ENCODE measurements at regions not wholly inside any gene's neighbourhood (a gene's known extent, or its start where the extent isn't known, plus 50 kb on each side); places are given as distances from the start of the nearest gene placed in this dataset.

DNA sequence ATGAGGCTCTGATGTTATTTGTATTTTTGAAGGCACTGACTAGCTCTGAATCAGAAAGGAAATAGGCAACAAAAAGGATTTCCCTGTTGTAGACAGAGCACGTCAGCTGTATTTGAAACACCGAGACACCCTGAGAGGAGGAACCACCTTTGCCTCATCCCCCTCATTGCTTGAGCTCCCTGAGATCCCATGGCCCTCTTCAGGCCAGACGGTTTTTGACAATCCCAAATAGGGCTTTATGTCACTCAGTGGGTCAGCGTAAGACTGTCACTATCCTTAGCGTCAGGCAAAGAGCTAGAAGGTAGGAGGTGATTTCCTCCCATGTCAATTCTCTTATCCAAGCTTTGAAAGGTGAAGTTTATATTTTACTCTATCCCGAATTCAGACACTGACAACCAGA, 254.3 kb downstream of the ZNF621 start:
- Histone ChIP-seq H3K9me3 (ENCODE audit: control insufficient read depth, insufficient read depth, low read length) (no peaks in the 10 kb centered on the region), H3K36me3 (ENCODE audit: control insufficient read depth, insufficient read depth, low read length) (no peaks in the 10 kb centered on the region), H3K4me3 (ENCODE audit: low read length) (no peak overlapping the region), H3K27me3 (ENCODE audit: control insufficient read depth, insufficient read depth, low read length) (no peaks in the 10 kb centered on the region), H3K27ac (ENCODE audit: low read length) (no peak overlapping the region), H3K4me1 (ENCODE audit: control insufficient read depth, insufficient read depth, low read length) (no peaks in the 10 kb centered on the region)
- Mint-ChIP-seq H3K4me3 (no peak overlapping the region), H3K27ac (no peak overlapping the region), H3K4me1 (no peaks in the 10 kb centered on the region), H3K9me3 (no peaks in the 10 kb centered on the region), H3K36me3 (no peaks in the 10 kb centered on the region), H3K27me3 (ENCODE audit: low read depth in 2 of 2) (peaks cover 5 to 6% of the 10 kb centered on the region in 2 donors)
- TF ChIP-seq, protein P1, sequence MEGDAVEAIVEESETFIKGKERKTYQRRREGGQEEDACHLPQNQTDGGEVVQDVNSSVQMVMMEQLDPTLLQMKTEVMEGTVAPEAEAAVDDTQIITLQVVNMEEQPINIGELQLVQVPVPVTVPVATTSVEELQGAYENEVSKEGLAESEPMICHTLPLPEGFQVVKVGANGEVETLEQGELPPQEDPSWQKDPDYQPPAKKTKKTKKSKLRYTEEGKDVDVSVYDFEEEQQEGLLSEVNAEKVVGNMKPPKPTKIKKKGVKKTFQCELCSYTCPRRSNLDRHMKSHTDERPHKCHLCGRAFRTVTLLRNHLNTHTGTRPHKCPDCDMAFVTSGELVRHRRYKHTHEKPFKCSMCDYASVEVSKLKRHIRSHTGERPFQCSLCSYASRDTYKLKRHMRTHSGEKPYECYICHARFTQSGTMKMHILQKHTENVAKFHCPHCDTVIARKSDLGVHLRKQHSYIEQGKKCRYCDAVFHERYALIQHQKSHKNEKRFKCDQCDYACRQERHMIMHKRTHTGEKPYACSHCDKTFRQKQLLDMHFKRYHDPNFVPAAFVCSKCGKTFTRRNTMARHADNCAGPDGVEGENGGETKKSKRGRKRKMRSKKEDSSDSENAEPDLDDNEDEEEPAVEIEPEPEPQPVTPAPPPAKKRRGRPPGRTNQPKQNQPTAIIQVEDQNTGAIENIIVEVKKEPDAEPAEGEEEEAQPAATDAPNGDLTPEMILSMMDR (IDR thresholded peaks at IDR 0.05) = no peak
- intact Hi-C loops (cut with micrococcal nuclease) = no loop called here
- no peak for ATAC-seq
- 87% methylated on average over 6 of the region's 6 CpGs for WGBS (ENCODE audit: insufficient coverage)
- DNase-seq = no peak

DNA sequence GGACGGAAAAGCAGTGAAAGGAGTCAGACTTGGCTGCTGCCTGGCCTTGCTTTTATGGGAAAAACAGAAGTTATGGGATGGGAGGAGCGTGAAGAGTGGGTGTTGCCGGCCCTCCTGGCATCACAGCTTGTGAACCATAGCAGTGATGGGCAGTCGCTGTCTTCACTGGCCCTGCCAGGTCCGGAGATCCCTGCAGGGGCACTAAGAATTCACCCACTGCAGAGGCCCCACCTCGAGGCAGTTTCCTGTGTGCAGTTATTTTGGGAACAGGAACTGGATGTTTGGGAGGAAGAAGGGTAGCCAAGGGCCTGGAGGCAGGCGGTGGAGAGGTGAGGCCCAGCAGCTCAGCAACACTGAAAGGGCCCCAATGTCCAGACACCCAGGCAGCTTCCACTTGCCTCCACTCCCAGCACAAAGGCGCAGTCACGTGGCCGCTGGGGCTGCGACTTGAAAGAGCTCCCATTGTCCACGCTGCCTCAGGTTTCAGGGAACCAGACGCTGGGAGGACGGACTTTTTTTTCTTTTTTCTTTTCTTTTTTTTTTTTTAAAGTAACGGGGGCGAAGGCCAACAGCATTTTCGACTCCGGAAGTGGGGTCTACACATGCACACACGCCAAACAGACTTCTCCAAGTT, 255.6 kb downstream of the ZNF621 start:
- no peak for DNase-seq
- H3K9me3 ChIP-seq (ENCODE audit: control insufficient read depth, insufficient read depth, low read length) = no peaks in the 10 kb centered on the region
- H3K4me1 Mint-ChIP-seq = no peaks in the 10 kb centered on the region
- peaks cover 0 to under 1% of the 10 kb centered on the region in 2 donors for H3K9me3 Mint-ChIP-seq
- no peaks in the 10 kb centered on the region for H3K36me3 Mint-ChIP-seq
- H3K4me1 ChIP-seq (ENCODE audit: control insufficient read depth, insufficient read depth, low read length) = no peaks in the 10 kb centered on the region
- H3K4me3 Mint-ChIP-seq = no peak overlapping the region
- TF ChIP-seq, protein P1 (IDR thresholded peaks at IDR 0.05) = no peak
- H3K27ac ChIP-seq (ENCODE audit: low read length) = no peak overlapping the region
- no peaks in the 10 kb centered on the region for H3K27me3 ChIP-seq (ENCODE audit: control insufficient read depth, insufficient read depth, low read length)
- no peak overlapping the region for H3K27ac Mint-ChIP-seq
- no peak for ATAC-seq
- WGBS (ENCODE audit: insufficient coverage) = 53% methylated on average over 19 of the region's 19 CpGs
- H3K4me3 ChIP-seq (ENCODE audit: low read length) = no peak overlapping the region
- H3K27me3 Mint-ChIP-seq (ENCODE audit: low read depth in 2 of 2) = peaks cover 5 to 6% of the 10 kb centered on the region in 2 donors
- intact Hi-C loops (cut with micrococcal nuclease) = no loop called here
- no peaks in the 10 kb centered on the region for H3K36me3 ChIP-seq (ENCODE audit: control insufficient read depth, insufficient read depth, low read length)

DNA sequence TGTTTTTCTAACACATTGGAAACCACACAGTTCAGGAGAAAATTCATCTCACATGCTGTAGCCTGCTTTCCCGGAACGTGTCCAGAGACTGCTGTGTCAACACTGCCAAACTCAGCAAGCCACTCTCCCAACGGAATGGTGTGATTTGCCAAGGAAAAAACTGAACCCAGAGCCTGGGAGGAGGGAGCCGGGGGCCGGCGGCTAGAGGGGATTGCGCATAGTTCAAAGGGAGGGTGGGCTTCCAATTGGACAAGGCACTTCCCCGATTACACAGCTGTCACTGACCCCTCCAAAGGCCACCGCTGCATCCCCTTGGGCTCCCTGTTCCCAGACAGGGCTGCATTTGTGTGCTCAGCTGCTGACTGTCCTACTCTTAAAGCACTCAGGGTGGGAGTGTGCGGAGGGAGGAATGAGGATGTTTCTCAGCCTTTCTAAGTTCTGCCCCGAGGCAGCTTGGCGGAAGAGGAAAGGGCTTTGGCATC, 256.2 kb downstream of the ZNF621 start:
- 91% methylated on average over 12 of the region's 12 CpGs for WGBS (ENCODE audit: insufficient coverage)
- Histone ChIP-seq H3K4me3 (ENCODE audit: low read length) (no peak overlapping the region), H3K36me3 (ENCODE audit: control insufficient read depth, insufficient read depth, low read length) (no peaks in the 10 kb centered on the region), H3K9me3 (ENCODE audit: control insufficient read depth, insufficient read depth, low read length) (no peaks in the 10 kb centered on the region), H3K27ac (ENCODE audit: low read length) (no peak overlapping the region), H3K27me3 (ENCODE audit: control insufficient read depth, insufficient read depth, low read length) (no peaks in the 10 kb centered on the region), H3K4me1 (ENCODE audit: control insufficient read depth, insufficient read depth, low read length) (no peaks in the 10 kb centered on the region)
- TF ChIP-seq, protein P1 (IDR thresholded peaks at IDR 0.05) = no peak
- H3K9me3 Mint-ChIP-seq = peaks cover 3 to 4% of the 10 kb centered on the region in 2 donors
- H3K4me1 Mint-ChIP-seq = no peaks in the 10 kb centered on the region
- intact Hi-C loops (cut with micrococcal nuclease) = no loop called here
- ATAC-seq (no peak), DNase-seq (no peak)
- no peaks in the 10 kb centered on the region for H3K36me3 Mint-ChIP-seq
- H3K27ac Mint-ChIP-seq = no peak overlapping the region
- peaks cover 5 to 9% of the 10 kb centered on the region in 2 donors for H3K27me3 Mint-ChIP-seq (ENCODE audit: low read depth in 2 of 2)
- no peak overlapping the region for H3K4me3 Mint-ChIP-seq

Measured in natural killer cell (primary cell).